GM12878 (cell line): ENCODE measurements at regions not wholly inside any gene's neighbourhood (a gene's known extent, or its start where the extent isn't known, plus 50 kb on each side); places are given as distances from the start of the nearest gene placed in this dataset.

ENCODE experiments used
- ATAC-seq: fragments of 200-7000 bp; cut with Tn5 transposase; 3 replicates; pipeline ENCODE4 v1.9.1; 2020; ENCODE audit warnings: mild to moderate bottlenecking, moderate library complexity
- BruUV-seq: library from RNA; stranded (reverse); fragments of 400-500 nt; replicated peaks from 2 replicates; lab custom pipeline; 2021; lab: Mats Ljungman, UMichigan
- CTCF ChIA-PET: fragments of 300-600 bp; sonication (Branson Sonifier 250); formaldehyde crosslinking; extraction: SDS; loops from one replicate; lab custom pipeline; 2021; ENCODE audit warnings: inconsistent platforms; lab: Yijun Ruan, JAX
- POLR2A ChIA-PET: fragments of 350-600 bp; formaldehyde crosslinking; extraction: SDS; loops from one replicate; lab custom pipeline; 2021; ENCODE audit warnings: inconsistent platforms; lab: Charles Lee
- RAD21 ChIA-PET: fragments of 300-600 bp; sonication (Branson Sonifier 250); formaldehyde crosslinking; loops from one replicate; lab custom pipeline; 2023; ENCODE audit warnings: antibody characterized with exemption; ENCODE audit not compliant: unreplicated experiment; lab: Charles Lee
- SMC1A ChIA-PET: fragments of 300-600 bp; sonication (Branson Sonifier 250); formaldehyde crosslinking; loops from one replicate; lab custom pipeline; 2023; ENCODE audit not compliant: unreplicated experiment, uncharacterized antibody; lab: Charles Lee
- DNase-seq: peaks from one replicate; pipeline ENCODE4 v3.0.0-alpha.2; 2011; ENCODE audit warnings: low read depth, low spot score
- FAIRE-seq: peaks from 3 replicates; lab custom pipeline; 2011; peaks lifted over from hg19 to GRCh38; lab: Jason Lieb, UNC
- H2AFZ ChIP-seq: 2 replicates; pipeline ENCODE4 v1.6.0; 2011; ENCODE audit warnings: low read depth, low read length, control low read depth; ENCODE audit not compliant: control insufficient read depth
- H3K27ac ChIP-seq: 2 replicates; pipeline ENCODE4 v1.5.1; 2011; ENCODE audit warnings: control low read depth; ENCODE audit not compliant: control insufficient read depth, insufficient read depth
- H3K27me3 ChIP-seq, 2 experiments: replicated peaks in 1 of 2; 2 replicates each; pipeline versions ENCODE4 v1.6.0 to v1.6.1; 2011; ENCODE audit warnings: low read length in 1 of 2; ENCODE audit not compliant: control insufficient read depth in 2 of 2, insufficient read depth in 2 of 2
- H3K36me3 ChIP-seq, 2 experiments: 2 replicates each; pipeline ENCODE4 v1.5.1; 2011; ENCODE audit warnings: low read length in 1 of 2; ENCODE audit not compliant: control insufficient read depth in 2 of 2, insufficient read depth in 2 of 2
- H3K4me1 ChIP-seq: 2 replicates; pipeline ENCODE4 v1.6.1; 2011; ENCODE audit warnings: mild to moderate bottlenecking, low read length, moderate library complexity, mixed read lengths; ENCODE audit not compliant: control insufficient read depth, insufficient read depth
- H3K4me2 ChIP-seq: 2 replicates; pipeline ENCODE4 v1.6.0; 2011; ENCODE audit warnings: control low read depth; ENCODE audit not compliant: control insufficient read depth, insufficient read depth
- H3K4me3 ChIP-seq: fragments of 200-600 bp; sonication (generic); 2 replicates; pipeline ENCODE4 v1.5.1; 2016
- H3K79me2 ChIP-seq: 2 replicates; pipeline ENCODE4 v1.6.0; 2011; ENCODE audit warnings: low read length; ENCODE audit not compliant: control insufficient read depth, insufficient read depth
- H3K9ac ChIP-seq: 2 replicates; pipeline ENCODE4 v1.8.0; 2011; ENCODE audit warnings: low read length, control low read depth, mixed read lengths; ENCODE audit not compliant: control insufficient read depth, insufficient read depth
- H3K9me3 ChIP-seq: replicated peaks from 3 replicates; pipeline ENCODE4 v1.5.1; 2011; ENCODE audit warnings: mild to moderate bottlenecking, low read length; ENCODE audit not compliant: control insufficient read depth, insufficient read depth
- H4K20me1 ChIP-seq: 2 replicates; pipeline ENCODE4 v1.6.0; 2011; ENCODE audit not compliant: control insufficient read depth, insufficient read depth
- BACH1 ChIP-seq: fragments of 450-650 bp; IDR thresholded peaks from 2 replicates; pipeline ENCODE4 v1.6.1; 2017; ENCODE audit warnings: mild to moderate bottlenecking, borderline replicate concordance
- ETV6 ChIP-seq, 2 experiments: fragments of 450-650 bp in 1 of 2; IDR thresholded peaks in 1 of 2; conservative IDR thresholded peaks in 1 of 2; 2 replicates each; pipeline ENCODE4 v1.6.1; 2014; ENCODE audit warnings: antibody characterized with exemption in 1 of 2, borderline replicate concordance in 1 of 2, low read depth in 1 of 2, mild to moderate bottlenecking in 1 of 2, moderate library complexity in 1 of 2
- FOXM1 ChIP-seq: IDR thresholded peaks from 2 replicates; pipeline ENCODE4 v1.6.1; 2012; ENCODE audit warnings: low read depth, mild to moderate bottlenecking, inconsistent platforms, low read length, moderate library complexity
- GABPA ChIP-seq: IDR thresholded peaks from 2 replicates; pipeline ENCODE4 v1.6.1; 2014; ENCODE audit warnings: antibody characterized with exemption, low read depth, mild to moderate bottlenecking, inconsistent platforms
- NFXL1 ChIP-seq: fragments of 450-650 bp; IDR thresholded peaks from 2 replicates; pipeline ENCODE4 v1.6.1; 2017; ENCODE audit warnings: antibody characterized with exemption, mild to moderate bottlenecking, borderline replicate concordance
- POLR2A ChIP-seq: IDR thresholded peaks from 2 replicates; pipeline ENCODE4 v1.6.1; 2011; ENCODE audit warnings: low read depth, mild to moderate bottlenecking, low read length
- RAD51 ChIP-seq: fragments of 450-650 bp; IDR thresholded peaks from 2 replicates; pipeline ENCODE4 v1.6.1; 2016; ENCODE audit warnings: moderate library complexity, mild to moderate bottlenecking, inconsistent platforms
- RCOR1 ChIP-seq: conservative IDR thresholded peaks from 2 replicates; pipeline ENCODE4 v1.6.1; 2012; ENCODE audit warnings: low read depth, low read length, improper control_type of control experiment
- STAT3 ChIP-seq: IDR thresholded peaks from 2 replicates; pipeline ENCODE4 v1.6.1; 2011; ENCODE audit warnings: low read depth, low read length, improper control_type of control experiment
- WGBS: methylation state at CpG from one replicate; pipeline ENCODE4 v1.1.6; 2016; ENCODE audit warnings: low lambda C conversion rate; ENCODE audit not compliant: insufficient replicate concordance, insufficient coverage; ENCODE audit errors: missing lambda C conversion rate; 5-methylcytosine and 5-hydroxymethylcytosine counted together
- in situ Hi-C: fragments of 300-500 bp; cut with MboI; formaldehyde crosslinking; loops from 9 replicates; pipeline ENCODE4 v1.14.3; 2018; ENCODE audit warnings: mixed read lengths
- intact Hi-C: fragments of 100-400 bp; cut with micrococcal nuclease; formaldehyde crosslinking; loops from one replicate; pipeline ENCODE4 v1.14.2; 2022; ENCODE audit not compliant: unreplicated experiment
- TF ChIP-seq, protein P1 (sequence below): fragments of 450-650 bp; IDR thresholded peaks from 2 replicates; pipeline ENCODE4 v1.6.1; 2017; ENCODE audit warnings: mild to moderate bottlenecking, moderate library complexity
- TF ChIP-seq, protein P2 (sequence below): fragments of 150-350 bp; IDR thresholded peaks from 2 replicates; pipeline ENCODE4 v1.6.1; 2016; ENCODE audit warnings: low read depth, low read length

GRCh38 chr6:4719491-4719890, 56.7 kb upstream of the CDYL start:
- no peak overlapping the region for H3K27ac ChIP-seq
- in situ Hi-C loops: no loop called here
- no peak overlapping the region for H3K4me2 ChIP-seq
- ChIA-PET CTCF (no interaction called here), POLR2A (no interaction called here), SMC1A (no interaction called here), RAD21 (no interaction called here)
- no peak overlapping the region for H3K9ac ChIP-seq
- no peaks in the 10 kb centered on the region for H3K27me3 ChIP-seq
- WGBS: 0% methylated on average over 1 of the region's 1 CpG
- no TSS peak for BruUV-seq
- no peak overlapping the region for H3K4me3 ChIP-seq
- FAIRE-seq (no peak), ATAC-seq (no peak), DNase-seq (no peak)
- intact Hi-C loops: no loop called here
- no peaks in the 10 kb centered on the region for H3K79me2 ChIP-seq
- TF ChIP-seq FOXM1: no peak
- no peak for TF ChIP-seq STAT3
- TF ChIP-seq BACH1: no peak
- TF ChIP-seq GABPA: no peak
- TF ChIP-seq NFXL1: no peak
- TF ChIP-seq, protein P1, sequence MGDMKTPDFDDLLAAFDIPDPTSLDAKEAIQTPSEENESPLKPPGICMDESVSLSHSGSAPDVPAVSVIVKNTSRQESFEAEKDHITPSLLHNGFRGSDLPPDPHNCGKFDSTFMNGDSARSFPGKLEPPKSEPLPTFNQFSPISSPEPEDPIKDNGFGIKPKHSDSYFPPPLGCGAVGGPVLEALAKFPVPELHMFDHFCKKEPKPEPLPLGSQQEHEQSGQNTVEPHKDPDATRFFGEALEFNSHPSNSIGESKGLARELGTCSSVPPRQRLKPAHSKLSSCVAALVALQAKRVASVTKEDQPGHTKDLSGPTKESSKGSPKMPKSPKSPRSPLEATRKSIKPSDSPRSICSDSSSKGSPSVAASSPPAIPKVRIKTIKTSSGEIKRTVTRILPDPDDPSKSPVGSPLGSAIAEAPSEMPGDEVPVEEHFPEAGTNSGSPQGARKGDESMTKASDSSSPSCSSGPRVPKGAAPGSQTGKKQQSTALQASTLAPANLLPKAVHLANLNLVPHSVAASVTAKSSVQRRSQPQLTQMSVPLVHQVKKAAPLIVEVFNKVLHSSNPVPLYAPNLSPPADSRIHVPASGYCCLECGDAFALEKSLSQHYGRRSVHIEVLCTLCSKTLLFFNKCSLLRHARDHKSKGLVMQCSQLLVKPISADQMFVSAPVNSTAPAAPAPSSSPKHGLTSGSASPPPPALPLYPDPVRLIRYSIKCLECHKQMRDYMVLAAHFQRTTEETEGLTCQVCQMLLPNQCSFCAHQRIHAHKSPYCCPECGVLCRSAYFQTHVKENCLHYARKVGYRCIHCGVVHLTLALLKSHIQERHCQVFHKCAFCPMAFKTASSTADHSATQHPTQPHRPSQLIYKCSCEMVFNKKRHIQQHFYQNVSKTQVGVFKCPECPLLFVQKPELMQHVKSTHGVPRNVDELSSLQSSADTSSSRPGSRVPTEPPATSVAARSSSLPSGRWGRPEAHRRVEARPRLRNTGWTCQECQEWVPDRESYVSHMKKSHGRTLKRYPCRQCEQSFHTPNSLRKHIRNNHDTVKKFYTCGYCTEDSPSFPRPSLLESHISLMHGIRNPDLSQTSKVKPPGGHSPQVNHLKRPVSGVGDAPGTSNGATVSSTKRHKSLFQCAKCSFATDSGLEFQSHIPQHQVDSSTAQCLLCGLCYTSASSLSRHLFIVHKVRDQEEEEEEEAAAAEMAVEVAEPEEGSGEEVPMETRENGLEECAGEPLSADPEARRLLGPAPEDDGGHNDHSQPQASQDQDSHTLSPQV: no peak
- TF ChIP-seq POLR2A: no peak
- TF ChIP-seq, protein P2, sequence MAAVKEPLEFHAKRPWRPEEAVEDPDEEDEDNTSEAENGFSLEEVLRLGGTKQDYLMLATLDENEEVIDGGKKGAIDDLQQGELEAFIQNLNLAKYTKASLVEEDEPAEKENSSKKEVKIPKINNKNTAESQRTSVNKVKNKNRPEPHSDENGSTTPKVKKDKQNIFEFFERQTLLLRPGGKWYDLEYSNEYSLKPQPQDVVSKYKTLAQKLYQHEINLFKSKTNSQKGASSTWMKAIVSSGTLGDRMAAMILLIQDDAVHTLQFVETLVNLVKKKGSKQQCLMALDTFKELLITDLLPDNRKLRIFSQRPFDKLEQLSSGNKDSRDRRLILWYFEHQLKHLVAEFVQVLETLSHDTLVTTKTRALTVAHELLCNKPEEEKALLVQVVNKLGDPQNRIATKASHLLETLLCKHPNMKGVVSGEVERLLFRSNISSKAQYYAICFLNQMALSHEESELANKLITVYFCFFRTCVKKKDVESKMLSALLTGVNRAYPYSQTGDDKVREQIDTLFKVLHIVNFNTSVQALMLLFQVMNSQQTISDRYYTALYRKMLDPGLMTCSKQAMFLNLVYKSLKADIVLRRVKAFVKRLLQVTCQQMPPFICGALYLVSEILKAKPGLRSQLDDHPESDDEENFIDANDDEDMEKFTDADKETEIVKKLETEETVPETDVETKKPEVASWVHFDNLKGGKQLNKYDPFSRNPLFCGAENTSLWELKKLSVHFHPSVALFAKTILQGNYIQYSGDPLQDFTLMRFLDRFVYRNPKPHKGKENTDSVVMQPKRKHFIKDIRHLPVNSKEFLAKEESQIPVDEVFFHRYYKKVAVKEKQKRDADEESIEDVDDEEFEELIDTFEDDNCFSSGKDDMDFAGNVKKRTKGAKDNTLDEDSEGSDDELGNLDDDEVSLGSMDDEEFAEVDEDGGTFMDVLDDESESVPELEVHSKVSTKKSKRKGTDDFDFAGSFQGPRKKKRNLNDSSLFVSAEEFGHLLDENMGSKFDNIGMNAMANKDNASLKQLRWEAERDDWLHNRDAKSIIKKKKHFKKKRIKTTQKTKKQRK: no peak
- TF ChIP-seq RAD51: no peak
- no peak for TF ChIP-seq ETV6 (conservative IDR thresholded peaks at IDR 0.05 in 1 of 2, IDR thresholded peaks at IDR 0.05 in 1 of 2; ENCODE audit: borderline replicate concordance in 1 of 2, low read depth in 1 of 2)
- no peak for TF ChIP-seq RCOR1
- H3K9me3 ChIP-seq: no peaks in the 10 kb centered on the region
- H4K20me1 ChIP-seq: no peaks in the 10 kb centered on the region
- no peaks in the 10 kb centered on the region for H3K36me3 ChIP-seq
- no peaks in the 10 kb centered on the region for H3K4me1 ChIP-seq
- H2AFZ ChIP-seq: no peak overlapping the region
